Sciatic nerve (tissue), 2 donors: ENCODE measurements at regions not wholly inside any gene's neighbourhood (a gene's known extent, or its start where the extent isn't known, plus 50 kb on each side); places are given as distances from the start of the nearest gene placed in this dataset.

ENCODE experiments used
- ATAC-seq: fragments of 200-7000 bp; cut with Tn5 transposase; one replicate; pipeline ENCODE4 v1.9.1; 2020; ENCODE audit warnings: mild to moderate bottlenecking, moderate library complexity
- DNase-seq: peaks from one replicate; pipeline ENCODE4 v3.0.0-alpha.2; 2020; ENCODE audit warnings: low spot score
- intact Hi-C: fragments of 100-400 bp; cut with DNase I; formaldehyde crosslinking; loops from one replicate; pipeline ENCODE4 v1.14.2; 2022
- donor health status: DM: no; HTN: no; CAD: no.
- donor health status: DM: no; HTN: no; CAD: no.

GRCh38 chr7:153452661-153453060 is 599.5 kb upstream of the DPP6 start:
- DNase-seq (no peak), ATAC-seq (no peak)

DNA sequence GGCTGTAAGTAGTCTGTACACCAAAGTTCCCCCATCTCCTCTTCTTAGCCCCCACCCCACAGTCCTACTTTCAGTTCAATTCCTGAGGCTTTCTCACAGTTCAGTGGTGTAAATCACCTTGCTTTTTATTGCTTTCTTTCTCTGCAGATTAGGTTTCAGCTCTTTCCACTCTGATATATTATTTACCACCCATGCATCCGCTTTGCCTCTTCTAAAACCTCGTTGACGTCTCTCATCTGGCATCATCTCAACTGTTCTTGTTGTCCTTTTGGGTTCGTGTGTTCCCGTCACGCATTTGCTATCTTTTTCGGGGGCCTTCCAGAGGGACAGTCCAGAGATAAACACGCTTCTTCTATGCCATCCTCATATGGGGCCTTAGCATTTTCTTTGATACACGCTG is 597.9 kb upstream of the DPP6 start:
- DNase-seq = no peak
- ATAC-seq = no peak
- intact Hi-C loops = no loop called here

More at GRCh38 chr7:153452661-153453060, 599.5 kb upstream of the DPP6 start:
- intact Hi-C loops = no loop called here

GRCh38 chr7:153457746-153458145 is 594.5 kb upstream of the DPP6 start:
- intact Hi-C loops = no loop called here
- ATAC-seq = no peak
- DNase-seq = no peak

DNA sequence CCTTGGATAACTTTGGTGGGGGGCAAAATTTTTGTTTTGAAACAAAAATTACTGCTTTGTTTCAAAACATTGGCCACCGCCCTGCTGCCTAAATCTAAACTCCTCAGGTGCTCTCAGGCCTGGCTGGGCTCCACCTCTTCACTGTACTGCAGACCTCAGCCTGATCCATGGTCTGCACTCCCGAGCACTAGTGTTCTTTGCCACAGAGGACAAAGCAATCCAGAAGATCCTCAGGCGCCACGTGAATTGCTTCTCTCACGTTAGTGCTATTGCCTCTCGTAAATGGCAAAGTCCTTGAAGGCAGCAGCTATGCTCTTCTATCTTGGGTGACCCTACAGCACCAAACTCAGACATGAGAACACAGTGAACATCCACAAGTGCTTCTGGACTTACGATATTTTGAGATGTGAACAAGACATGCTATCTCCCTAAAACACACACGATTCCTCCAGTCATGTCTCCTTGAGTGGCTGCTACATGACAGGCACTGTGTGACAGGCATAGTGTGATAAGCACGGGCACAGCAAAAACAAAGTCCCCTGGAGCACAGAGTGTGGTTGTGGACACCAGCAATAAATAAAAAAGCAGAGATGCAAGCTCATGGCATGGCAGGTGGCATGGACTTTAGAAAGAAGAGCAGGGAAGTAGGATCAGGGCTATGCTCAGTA is 582.1 kb upstream of the DPP6 start:
- DNase-seq (no peak), ATAC-seq (no peak)
- intact Hi-C loops = no loop called here

DNA sequence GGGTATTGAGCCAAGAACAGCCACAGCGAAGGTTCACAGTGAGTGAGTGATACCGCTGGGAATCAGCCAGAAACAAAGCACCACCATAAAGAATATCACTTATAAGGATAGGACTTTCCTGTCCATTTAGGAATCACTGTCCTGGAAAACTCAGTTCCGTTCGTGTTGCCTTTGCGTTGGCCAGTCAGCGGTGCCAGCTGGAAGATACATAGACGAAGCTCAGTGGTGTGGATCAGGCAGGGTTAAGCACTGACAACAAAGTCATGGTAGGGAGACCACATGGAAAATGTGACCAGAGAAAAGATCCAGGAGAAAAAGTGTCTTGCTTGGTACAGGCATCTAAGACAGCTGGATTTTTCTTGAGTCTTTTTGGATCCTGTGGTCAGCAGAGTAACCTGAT is 579.7 kb upstream of the DPP6 start:
- intact Hi-C loops = no loop called here
- DNase-seq = no peak
- no peak for ATAC-seq

DNA sequence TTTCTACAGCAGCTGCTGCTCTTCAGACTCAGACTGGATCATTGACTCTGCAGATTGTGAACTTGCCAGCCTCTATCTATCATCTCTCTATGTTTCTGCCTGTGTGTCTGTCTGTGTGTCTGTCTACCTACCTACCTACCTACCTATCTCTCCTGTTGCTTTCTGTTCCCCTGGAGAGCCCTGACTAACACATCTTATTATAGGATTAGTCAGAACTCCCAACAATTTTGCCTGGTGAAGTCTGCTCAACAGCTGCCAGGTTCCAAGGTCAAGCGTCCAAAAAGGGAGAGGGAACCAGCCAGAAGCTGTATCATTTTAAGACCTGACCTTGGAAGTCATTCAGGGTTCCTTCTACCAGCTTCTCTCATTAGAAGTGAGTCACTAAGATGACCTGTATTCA is 579.0 kb upstream of the DPP6 start:
- no peak for DNase-seq
- ATAC-seq = no peak
- intact Hi-C loops = no loop called here

DNA sequence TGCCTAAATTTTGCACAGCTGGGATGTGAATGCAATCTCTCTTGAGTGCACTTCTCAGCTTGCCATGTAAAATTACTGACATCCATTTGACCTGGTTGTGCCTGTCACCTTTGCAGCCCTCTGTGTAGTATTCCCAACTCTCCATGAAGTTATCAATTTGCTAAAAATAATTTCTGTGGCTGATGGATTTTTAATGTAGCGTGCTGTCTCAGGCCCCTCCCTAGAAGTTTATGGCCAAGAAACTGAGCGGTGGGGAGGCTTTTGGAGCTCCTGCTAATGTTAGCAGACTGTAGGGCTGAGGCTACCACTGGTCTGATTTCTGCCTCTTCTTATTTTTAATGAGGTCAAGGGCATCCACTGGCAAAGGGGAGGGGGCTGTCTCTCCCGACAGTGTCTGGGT is 577.0 kb upstream of the DPP6 start:
- DNase-seq (no peak), ATAC-seq (no peak)
- intact Hi-C loops = no loop called here

DNA sequence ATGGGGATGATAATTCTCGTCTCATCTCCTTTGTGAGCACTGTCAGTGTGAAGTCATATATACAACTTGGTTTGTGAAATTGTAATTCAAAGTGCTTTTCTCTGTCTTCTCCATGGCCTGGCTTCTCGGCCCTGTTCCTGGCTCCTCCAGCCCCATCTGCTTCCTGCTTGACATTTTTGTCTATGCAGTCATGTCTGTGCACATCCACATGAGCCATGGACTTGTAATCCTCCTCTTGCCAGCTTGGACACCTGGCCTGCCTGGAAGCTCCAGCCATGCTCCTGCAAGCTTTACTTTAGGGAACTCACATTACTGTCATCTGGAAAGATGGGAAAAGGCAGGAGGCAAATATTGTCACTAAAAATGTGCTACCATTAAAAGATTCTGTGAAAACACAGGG is 576.0 kb upstream of the DPP6 start:
- no peak for DNase-seq
- intact Hi-C loops = no loop called here
- ATAC-seq = no peak

DNA sequence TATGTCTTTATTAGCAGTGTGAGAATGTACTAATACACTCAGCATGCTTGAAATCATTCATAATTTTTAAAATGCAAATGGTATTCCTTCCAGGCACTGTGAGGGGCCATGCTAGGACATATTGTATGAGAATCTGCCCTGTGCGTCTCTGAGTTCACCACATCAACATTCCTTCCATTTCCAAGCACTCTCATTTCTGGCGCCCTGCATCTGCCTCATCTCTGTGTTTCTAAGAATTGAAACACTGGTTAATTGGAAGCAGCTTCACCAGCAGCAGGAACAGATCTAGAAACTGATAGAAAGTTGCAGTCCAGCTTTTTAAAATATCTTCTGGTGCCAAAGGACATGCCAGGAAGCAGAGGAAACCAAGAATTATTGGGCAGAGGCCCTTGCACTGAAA is 555.9 kb upstream of the DPP6 start:
- intact Hi-C loops = no loop called here
- DNase-seq (no peak), ATAC-seq (peak; percentile 24)

DNA sequence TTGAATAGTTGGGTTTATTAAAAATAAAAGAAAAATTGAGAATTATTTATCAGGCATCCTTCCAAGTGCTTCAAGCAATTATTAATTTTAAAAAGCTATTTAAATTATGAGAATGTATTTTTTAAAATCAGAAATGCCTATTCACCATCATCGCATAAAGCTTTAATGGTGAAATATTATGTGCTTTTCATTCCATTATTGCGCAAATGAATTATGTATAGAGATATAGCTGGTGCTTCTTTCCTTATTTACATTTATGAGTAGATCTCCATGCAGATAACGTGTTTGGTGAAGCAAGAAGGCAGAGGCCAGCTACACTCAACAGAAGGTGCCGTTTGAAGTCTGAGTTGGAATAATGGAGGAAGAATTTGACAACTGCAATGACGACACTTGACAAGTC is 549.1 kb upstream of the DPP6 start:
- DNase-seq (no peak), ATAC-seq (no peak)
- intact Hi-C loops = no loop called here

- no peak for DNase-seq
- intact Hi-C loops = no loop called here
- ATAC-seq = no peak
Measured at GRCh38 chr7:153504288-153505075, 547.7 kb upstream of the DPP6 start.

DNA sequence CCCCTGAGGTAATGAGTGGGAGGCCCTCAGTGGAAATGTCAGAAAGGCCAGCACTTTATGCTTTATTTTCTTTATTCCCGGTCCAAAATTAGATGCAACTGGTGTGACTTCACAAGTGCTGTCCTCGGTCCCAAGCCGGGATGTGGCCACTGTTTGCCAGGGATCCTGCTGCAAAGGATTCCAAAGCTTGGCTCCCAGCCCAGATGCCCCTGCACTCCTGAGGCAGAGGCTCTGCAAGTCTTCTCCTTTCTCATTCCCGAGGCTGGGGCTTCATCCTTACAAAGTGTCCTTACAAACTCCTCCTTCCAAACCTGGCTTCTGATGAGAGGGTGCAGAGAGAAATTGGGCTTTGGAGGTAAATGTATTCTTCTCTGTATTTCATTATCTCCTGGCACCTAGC is 544.3 kb upstream of the DPP6 start:
- ATAC-seq (no peak), DNase-seq (no peak)
- intact Hi-C loops = no loop called here

DNA sequence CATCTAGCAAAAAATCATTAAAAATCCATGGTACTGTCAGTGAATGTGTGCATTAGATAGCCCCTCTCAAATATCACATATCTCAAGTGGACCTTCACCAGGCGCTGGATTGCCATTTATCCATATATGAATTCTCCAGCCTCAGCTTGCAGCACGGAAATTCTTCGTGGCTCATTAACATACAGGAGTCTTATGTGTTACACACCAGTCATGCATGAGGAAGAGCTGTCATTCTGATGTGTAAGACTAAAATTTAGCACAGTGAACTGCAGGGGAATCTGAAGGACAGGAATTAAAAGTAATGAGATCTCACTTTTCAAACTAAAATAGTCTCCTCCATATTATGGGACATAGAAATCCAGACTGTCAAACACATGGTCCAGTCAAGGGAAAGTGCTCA is 542.4 kb upstream of the DPP6 start:
- intact Hi-C loops = no loop called here
- no peak for ATAC-seq
- no peak for DNase-seq

DNA sequence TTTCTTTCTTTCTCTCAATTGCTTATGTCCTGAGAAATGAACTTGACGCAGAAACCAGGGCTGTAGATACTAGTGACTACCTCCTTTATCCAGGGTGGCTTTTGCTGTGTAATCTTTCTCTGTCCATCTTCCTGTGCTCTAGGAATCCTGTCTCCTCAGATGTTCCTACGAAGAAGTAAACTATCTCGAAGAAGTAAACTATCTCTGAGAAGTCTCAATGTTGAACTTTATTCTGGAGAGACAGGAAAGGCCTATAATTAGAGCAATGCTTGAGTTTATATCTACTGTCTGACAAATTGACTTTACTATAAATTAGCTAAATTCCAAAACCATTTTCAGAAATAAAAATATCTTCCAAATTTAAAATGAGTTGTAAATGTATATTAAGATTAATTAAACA is 541.5 kb upstream of the DPP6 start:
- intact Hi-C loops = no loop called here
- ATAC-seq (no peak), DNase-seq (no peak)

- DNase-seq (no peak), ATAC-seq (no peak)
- intact Hi-C loops = no loop called here
Measured at GRCh38 chr7:153514032-153514431, 538.2 kb upstream of the DPP6 start.

DNA sequence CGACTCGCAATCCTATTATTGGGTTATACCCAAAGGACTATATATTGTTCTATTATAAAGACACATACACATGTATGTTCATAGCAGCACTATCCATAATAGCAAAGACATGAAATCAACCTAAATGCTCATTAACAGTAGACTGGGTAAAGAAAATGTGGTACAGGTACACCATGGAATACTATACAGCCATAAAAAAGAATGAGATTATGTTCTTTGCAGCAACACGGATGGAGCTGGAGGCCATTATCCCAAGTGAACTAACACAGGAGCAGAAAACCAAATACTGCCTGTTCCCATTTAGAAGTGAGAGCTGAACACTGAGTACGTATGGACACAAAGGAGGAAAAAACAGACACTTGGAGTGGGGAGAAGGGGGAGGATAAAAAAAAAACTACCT is 536.8 kb upstream of the DPP6 start:
- DNase-seq = no peak
- no peak for ATAC-seq
- intact Hi-C loops = no loop called here

- no peak for ATAC-seq
- intact Hi-C loops = no loop called here
- DNase-seq = no peak
Measured at GRCh38 chr7:153518201-153518984, 533.8 kb upstream of the DPP6 start.

DNA sequence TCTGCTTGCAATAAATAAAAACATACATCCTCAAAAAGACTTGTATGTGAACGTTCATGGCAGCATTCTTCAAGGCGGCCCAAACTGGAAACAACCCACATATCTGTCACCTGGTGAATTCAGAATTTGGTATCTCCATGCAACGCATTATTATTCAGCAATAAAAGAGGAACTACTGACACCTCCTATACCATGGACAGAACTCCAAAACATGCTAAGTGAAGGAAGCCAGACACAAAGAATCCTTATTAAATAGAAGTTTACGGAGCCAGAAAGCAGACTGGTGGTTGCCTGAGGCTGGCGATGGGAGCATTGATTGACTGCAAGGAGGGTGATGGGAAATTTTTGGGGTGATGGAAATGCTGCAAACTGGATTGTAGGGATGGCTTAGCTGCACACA is 530.8 kb upstream of the DPP6 start:
- DNase-seq = no peak
- intact Hi-C loops = no loop called here
- ATAC-seq = no peak

GRCh38 chr7:153522261-153522660 is 529.9 kb upstream of the DPP6 start:
- intact Hi-C loops = no loop called here
- no peak for DNase-seq
- peak; percentile 52 for ATAC-seq

GRCh38 chr7:153523320-153524015 is 528.7 kb upstream of the DPP6 start:
- intact Hi-C loops = no loop called here
- ATAC-seq (peak; percentile 27), DNase-seq (no peak)
